OCI-LY7 (cell line): ENCODE measurements at regions not wholly inside any gene's neighbourhood (a gene's known extent, or its start where the extent isn't known, plus 50 kb on each side); places are given as distances from the start of the nearest gene placed in this dataset.

Source experiments
- EZH2phosphoT487 ChIP-seq: fragments of 200-600 bp; sonication (generic); IDR thresholded peaks from 2 replicates; pipeline ENCODE4 v1.6.1; 2018; ENCODE audit warnings: low read depth, borderline replicate concordance, mild to moderate bottlenecking, mixed run types, antibody characterized with exemption, low read length, moderate library complexity, mixed read lengths
- TF ChIP-seq, protein P1 (sequence below): fragments of 200-600 bp; sonication (generic); conservative IDR thresholded peaks from 2 replicates; pipeline ENCODE4 v1.5.1; 2014; ENCODE audit warnings: mild to moderate bottlenecking, antibody characterized with exemption, low read length, moderate library complexity, mixed read lengths

DNA sequence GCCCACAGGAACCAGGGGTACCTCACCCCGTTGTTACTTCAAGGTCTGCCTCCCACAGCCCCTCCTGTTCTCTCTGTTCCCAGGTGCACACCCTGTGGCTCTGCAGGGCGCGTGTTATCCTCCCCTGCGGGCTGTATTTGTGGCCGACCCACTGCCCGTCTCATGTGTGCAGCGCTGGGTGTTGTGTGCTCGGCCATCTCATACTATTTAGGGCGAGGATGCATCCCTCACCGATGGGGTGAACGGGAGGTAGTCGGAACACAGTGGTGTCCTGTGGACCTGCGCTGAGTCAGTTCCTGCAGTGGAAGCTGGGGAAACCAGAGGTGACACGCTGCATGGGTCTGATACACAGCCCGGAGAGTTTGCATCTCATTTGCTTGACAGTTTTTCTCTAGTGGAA, 94.5 kb upstream of the SULF2 start:
- TF ChIP-seq, protein P1, sequence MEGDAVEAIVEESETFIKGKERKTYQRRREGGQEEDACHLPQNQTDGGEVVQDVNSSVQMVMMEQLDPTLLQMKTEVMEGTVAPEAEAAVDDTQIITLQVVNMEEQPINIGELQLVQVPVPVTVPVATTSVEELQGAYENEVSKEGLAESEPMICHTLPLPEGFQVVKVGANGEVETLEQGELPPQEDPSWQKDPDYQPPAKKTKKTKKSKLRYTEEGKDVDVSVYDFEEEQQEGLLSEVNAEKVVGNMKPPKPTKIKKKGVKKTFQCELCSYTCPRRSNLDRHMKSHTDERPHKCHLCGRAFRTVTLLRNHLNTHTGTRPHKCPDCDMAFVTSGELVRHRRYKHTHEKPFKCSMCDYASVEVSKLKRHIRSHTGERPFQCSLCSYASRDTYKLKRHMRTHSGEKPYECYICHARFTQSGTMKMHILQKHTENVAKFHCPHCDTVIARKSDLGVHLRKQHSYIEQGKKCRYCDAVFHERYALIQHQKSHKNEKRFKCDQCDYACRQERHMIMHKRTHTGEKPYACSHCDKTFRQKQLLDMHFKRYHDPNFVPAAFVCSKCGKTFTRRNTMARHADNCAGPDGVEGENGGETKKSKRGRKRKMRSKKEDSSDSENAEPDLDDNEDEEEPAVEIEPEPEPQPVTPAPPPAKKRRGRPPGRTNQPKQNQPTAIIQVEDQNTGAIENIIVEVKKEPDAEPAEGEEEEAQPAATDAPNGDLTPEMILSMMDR: no peak
- TF ChIP-seq EZH2phosphoT487: no peak
